ENCODE measurements at regions not wholly inside any gene's neighbourhood (a gene's known extent, or its start where the extent isn't known, plus 50 kb on each side); places are given as distances from the start of the nearest gene placed in this dataset.

DNA sequence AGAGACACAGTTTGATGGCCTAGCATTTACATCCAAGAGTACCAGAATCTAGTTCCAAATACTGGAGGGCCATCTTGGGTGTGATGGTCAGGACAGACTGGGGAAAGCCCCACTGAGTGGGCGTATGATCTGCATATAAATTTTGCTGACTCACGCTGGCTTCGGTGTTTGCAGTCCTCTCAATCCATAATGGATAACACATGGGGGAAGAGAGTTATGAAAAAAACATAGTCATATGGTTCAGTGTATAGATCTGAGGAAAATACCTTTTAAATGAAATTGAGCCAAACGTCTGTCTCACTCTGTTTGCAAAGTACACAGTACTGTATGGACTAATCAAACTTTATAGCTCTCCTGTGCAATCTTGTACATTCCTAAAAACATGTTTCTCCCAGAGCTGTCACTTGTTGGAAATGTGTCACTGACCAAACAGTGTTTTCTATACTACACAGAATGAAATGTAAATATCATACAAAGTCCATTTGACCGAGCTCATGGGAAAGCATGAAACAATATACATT is 125.3 kb upstream of the THBS1 start:
- Histone ChIP-seq H3K36me3 (ENCODE audit: insufficient read depth, low read length) (no peaks in the 10 kb centered on the region), H3K9me3 (ENCODE audit: control insufficient read depth, insufficient read depth, low read length) (no peaks in the 10 kb centered on the region; the same call in none of the 2 replicates), H3K4me1 (ENCODE audit: insufficient read depth, low read length) (no peaks in the 10 kb centered on the region), H3K9ac (ENCODE audit: low read depth, low read length) (no peak overlapping the region)

DNA sequence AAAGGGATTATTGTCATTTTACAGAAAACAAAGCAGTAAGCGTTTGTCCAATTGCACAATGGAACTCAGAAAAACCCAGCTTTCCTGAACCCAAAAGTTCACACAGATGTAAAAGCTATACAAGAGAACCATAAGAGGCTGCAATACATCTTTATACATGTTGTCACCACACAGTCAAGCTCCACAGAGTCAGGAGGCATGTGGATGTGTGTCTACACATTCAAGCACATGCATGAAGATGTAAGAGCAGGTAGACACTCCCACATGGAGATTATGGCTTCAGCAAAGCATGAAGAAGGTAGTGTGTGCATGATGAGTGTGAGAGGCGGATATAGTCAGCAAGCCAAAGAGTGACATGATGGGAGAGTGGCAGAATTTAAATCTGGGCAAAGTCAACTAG is 124.7 kb upstream of the THBS1 start:
- Histone ChIP-seq H3K36me3 (ENCODE audit: insufficient read depth, low read length) (no peaks in the 10 kb centered on the region), H3K9ac (ENCODE audit: low read depth, low read length) (no peak overlapping the region), H3K4me1 (ENCODE audit: insufficient read depth, low read length) (no peaks in the 10 kb centered on the region), H3K9me3 (ENCODE audit: control insufficient read depth, insufficient read depth, low read length) (no peaks in the 10 kb centered on the region; the same call in none of the 2 replicates)

DNA sequence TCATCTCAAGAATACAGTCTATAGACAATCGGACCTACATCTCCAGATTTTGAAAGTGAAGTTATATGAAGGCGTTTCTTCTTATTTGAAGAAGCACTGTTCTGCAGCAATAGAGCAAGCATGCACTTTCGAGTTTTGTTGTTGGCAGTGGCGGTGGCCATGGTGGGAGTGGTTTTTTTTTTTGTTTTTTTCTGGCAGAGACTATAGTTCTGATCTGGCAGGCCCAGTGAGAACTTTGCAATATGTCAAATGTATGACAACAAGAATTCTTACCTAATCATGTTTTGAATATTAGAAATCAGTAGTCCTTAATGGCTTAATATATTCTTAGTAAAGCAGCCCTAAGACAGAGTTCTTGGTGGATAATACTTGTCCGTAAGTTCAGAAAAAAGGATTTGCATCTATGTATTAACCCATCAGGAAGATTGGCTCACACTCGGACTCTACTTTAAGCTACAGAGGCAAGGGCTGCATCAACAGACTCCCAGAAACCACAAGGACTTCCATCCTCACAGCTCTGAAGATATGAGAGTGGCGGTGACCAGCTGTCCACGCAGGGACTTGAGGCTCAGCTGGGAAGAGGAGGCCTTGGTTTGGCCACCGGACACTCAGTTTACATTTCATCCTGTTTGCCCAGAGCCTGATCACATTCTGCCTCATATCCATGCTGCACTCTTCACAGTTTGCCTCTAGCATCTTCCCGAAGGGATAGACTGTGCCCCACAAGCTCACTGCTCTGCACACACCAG is 124.1 kb upstream of the THBS1 start:
- Histone ChIP-seq H3K36me3 (ENCODE audit: insufficient read depth, low read length) (no peaks in the 10 kb centered on the region), H3K9ac (ENCODE audit: low read depth, low read length) (no peak overlapping the region), H3K4me1 (ENCODE audit: insufficient read depth, low read length) (no peaks in the 10 kb centered on the region), H3K9me3 (ENCODE audit: control insufficient read depth, insufficient read depth, low read length) (no peaks in the 10 kb centered on the region)

DNA sequence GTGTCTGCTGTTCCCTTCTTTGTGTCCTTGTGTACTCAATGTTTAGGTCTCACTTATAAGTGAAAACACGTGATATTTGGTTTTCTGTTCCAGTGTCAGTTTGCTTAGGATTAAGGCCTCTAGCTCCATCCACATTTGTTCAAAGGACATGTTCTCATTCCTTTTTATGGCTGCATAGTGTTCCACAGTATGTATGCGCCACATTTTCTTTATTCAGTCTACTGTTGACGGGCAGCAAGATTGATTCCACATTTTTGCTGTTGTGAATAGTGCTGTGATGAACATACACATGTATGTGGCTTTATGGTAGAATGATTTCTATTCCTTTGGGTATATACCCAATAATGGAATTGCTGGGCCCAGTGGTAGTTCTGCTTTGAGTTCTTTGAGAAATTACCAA is 122.7 kb upstream of the THBS1 start:
- H3K4me1 ChIP-seq (ENCODE audit: insufficient read depth, low read length): no peaks in the 10 kb centered on the region
- H3K9me3 ChIP-seq (ENCODE audit: control insufficient read depth, insufficient read depth, low read length): no peaks in the 10 kb centered on the region; the same call in 1 of the 2 replicates
- no peaks in the 10 kb centered on the region for H3K36me3 ChIP-seq (ENCODE audit: insufficient read depth, low read length)
- no peak overlapping the region for H3K9ac ChIP-seq (ENCODE audit: low read depth, low read length)

DNA sequence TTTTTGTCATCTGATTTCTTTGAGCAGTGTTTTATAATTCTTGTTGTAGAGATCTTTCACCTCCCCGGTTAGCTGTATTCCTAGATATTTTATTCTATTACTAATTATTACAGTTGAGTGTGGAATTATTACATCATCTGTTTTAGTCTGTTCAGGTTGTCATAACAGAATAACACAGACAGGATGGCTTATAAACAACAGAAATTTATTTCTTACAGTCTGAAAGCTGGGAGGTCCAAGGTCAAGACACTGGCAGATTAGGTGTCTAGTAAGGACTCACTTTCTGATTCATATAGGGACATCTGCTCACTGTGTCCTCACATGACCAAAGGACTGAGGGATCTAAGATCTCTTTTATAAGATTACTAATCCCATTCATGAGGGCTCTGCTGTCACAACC is 121.3 kb upstream of the THBS1 start:
- H3K4me1 ChIP-seq (ENCODE audit: insufficient read depth, low read length): no peaks in the 10 kb centered on the region
- H3K9ac ChIP-seq (ENCODE audit: low read depth, low read length): no peak overlapping the region
- no peaks in the 10 kb centered on the region; the same call in 1 of the 2 replicates for H3K9me3 ChIP-seq (ENCODE audit: control insufficient read depth, insufficient read depth, low read length)
- no peaks in the 10 kb centered on the region for H3K36me3 ChIP-seq (ENCODE audit: insufficient read depth, low read length)

DNA sequence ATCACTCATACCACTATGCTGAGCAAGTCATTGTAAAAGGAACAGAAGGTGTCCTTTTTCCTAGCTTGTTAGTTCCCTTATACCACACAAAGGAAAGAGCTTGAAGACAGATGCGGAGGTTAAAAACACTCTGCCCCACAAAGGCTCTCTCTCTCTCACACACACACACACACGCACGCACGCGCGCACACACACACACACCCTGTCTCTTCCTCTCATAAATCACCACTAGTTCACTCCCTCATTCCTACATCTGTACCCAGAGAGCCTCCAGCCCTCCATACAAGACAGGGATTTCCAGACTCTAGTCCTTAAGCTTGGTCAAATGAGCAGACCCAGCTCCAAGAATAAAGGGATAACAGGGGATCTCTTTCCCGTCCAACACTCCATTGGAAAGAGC is 120.1 kb upstream of the THBS1 start:
- no peaks in the 10 kb centered on the region; the same call in 1 of the 2 replicates for H3K9me3 ChIP-seq (ENCODE audit: control insufficient read depth, insufficient read depth, low read length)
- no peak overlapping the region for H3K9ac ChIP-seq (ENCODE audit: low read depth, low read length)
- H3K4me1 ChIP-seq (ENCODE audit: insufficient read depth, low read length): no peaks in the 10 kb centered on the region
- H3K36me3 ChIP-seq (ENCODE audit: insufficient read depth, low read length): no peaks in the 10 kb centered on the region

DNA sequence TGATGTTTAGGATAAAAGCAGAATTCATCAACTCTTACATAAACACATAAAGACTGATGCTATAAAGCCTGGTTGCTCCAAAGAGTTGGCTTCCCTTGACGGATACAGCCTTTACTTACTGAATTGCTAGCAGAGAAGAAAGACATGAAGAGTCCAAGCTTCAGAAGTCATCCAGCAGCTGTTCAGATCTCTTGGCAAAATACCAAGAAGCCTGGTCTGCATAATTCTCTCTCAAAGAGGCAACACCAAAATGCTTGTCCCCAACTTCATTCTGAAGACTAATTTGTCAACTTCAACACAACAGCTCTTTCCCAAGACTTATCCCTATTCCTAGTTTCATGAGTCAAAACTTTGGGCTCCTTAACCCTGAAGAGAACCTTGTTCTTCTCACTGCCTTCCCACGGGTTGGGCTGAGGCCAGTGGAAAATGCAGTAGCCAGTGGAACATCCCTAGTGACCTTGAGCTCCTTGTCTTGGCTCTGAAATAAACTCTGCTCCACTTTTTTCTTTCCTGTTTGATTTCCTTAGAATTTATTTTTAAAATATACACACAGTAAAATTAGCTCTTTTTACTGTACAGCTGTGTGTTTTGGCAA is 119.2 kb upstream of the THBS1 start:
- no peak overlapping the region for H3K9ac ChIP-seq (ENCODE audit: low read depth, low read length)
- H3K36me3 ChIP-seq (ENCODE audit: insufficient read depth, low read length): no peaks in the 10 kb centered on the region
- no peaks in the 10 kb centered on the region for H3K4me1 ChIP-seq (ENCODE audit: insufficient read depth, low read length)

DNA sequence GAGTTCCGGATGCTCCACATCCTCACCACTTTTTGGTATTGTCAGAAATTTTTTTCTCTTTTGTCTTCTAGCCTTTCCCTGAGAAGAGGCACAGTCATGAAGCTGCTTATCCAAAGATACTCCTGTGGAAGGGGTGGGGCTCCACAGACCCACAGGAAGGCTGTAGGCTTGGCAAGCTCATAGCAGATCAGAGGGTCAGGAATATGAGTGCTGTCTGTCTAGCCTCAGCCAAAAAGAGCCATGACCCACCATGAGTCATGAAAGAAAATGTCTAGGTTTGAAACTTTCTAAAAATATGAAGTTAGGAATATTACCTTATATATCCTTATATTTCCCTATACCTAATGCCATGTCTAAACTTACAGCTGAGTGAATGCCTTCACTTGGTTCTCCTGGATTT is 118.2 kb upstream of the THBS1 start:
- Histone ChIP-seq H3K9me3 (ENCODE audit: control insufficient read depth, insufficient read depth, low read length) (no peaks in the 10 kb centered on the region; the same call in 1 of the 2 replicates), H3K9ac (ENCODE audit: low read depth, low read length) (no peak overlapping the region), H3K4me1 (ENCODE audit: insufficient read depth, low read length) (no peaks in the 10 kb centered on the region), H3K36me3 (ENCODE audit: insufficient read depth, low read length) (no peaks in the 10 kb centered on the region)

More for the DNA sequence above, 119.2 kb upstream of the THBS1 start:
- H3K9me3 ChIP-seq (ENCODE audit: control insufficient read depth, insufficient read depth, low read length): no peaks in the 10 kb centered on the region; the same call in 1 of the 2 replicates

DNA sequence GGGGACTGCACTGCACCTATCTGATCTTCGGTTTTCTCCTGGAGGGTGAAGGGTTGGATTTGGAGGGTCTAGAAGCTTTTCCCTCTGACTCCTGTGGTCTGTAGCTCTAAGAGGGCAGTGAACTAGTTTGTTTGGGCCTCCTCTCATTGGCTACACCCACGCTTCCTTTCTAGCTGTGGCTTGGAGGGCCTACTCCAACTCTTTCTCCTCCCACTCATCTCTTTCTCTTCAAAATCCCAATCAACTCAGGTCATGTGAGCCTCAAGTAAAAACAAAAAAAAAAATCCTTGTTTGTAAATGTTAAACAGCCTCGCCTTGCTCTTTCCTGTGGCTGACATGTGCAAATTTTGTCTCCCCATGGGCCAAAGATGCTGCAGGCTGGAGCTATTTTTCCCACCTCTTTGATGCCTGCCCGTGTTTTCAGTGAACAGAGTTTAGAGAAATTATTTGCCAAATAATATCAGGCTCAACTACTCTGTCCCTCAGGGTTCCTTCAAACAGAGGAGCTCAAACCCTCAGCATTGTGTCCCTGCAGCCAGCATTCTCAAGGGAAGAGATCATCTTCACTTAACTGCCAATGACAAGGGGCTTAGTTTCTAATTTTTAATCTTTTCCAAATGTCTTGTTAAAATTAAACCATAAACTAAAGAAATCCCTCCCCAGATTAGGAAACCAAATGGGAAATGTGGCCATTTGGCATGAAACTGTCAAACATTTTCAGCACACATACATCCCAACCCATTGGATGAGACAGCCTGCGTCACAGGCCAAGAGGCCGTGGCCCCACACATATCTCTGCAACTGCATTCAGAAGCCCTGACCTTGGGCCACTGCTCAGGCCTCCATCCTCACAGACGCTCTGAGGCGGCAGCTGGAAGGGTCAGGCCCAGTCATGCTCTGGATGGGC is 114.8 kb upstream of the THBS1 start:
- Histone ChIP-seq H3K9me3 (ENCODE audit: control insufficient read depth, insufficient read depth, low read length) (no peaks in the 10 kb centered on the region; the same call in 1 of the 2 replicates), H3K36me3 (ENCODE audit: insufficient read depth, low read length) (no peaks in the 10 kb centered on the region), H3K4me1 (ENCODE audit: insufficient read depth, low read length) (no peaks in the 10 kb centered on the region), H3K9ac (ENCODE audit: low read depth, low read length) (no peak overlapping the region)

DNA sequence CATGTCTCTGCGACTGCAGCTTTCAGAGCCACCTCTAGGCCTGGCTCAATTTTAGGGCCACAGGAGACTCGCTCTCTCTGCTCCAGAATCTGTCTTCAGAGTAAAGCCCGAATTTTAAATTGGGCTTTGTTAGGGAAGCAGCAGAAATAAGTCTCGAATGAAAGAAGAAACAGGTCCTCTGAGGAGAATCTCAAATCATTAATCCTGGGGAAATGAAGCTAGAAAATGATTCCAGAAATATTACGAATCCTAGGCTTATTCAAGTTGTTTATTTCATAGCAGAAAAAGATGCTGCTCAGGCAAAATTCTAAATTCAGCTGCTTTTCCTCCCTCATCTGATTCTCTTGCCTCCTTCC is 114.2 kb upstream of the THBS1 start:
- Histone ChIP-seq H3K9me3 (ENCODE audit: control insufficient read depth, insufficient read depth, low read length) (no peaks in the 10 kb centered on the region; the same call in 1 of the 2 replicates), H3K4me1 (ENCODE audit: insufficient read depth, low read length) (no peaks in the 10 kb centered on the region), H3K36me3 (ENCODE audit: insufficient read depth, low read length) (no peaks in the 10 kb centered on the region), H3K9ac (ENCODE audit: low read depth, low read length) (no peak overlapping the region)

DNA sequence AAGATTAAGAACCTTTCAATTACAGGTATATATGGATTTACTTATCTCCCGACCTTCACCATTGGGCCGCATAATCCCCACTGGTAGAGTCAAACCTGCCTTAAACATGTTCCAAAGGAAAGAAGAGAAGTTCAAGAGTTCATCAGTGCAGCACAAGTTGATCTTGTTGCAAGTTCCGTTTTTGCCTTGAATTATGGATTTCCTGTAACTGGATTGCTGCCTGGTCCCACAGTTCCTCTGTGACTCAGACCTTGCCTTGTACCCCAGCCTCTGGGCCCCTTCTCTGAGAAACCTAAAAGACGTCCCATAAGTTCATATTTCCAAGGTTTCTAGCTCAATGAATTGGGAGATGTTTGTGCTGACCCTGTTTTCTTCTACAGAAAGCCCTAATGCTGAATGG is 112.5 kb upstream of the THBS1 start:
- no peaks in the 10 kb centered on the region for H3K9me3 ChIP-seq (ENCODE audit: control insufficient read depth, insufficient read depth, low read length)
- H3K9ac ChIP-seq (ENCODE audit: low read depth, low read length): no peak overlapping the region
- no peaks in the 10 kb centered on the region for H3K36me3 ChIP-seq (ENCODE audit: insufficient read depth, low read length)
- H3K4me1 ChIP-seq (ENCODE audit: insufficient read depth, low read length): no peaks in the 10 kb centered on the region

DNA sequence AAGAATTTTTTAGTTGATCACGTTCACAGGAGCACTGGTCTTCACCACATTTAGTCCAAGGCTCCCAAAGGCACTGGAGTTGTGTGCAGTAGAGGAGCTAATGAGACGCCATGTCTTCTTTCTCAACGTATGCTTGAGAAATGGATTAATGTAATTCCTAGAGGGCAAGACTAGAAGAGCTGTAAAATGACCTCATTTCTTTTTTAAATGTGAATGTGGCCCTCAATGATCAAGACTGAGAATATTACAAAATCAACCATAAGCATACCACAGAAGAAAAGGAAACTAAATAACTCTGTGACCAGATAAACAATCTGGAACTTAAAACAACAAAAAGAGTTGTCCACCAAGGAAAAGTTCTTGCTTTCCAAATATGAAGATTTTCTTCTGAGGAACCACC is 112.1 kb upstream of the THBS1 start:
- no peaks in the 10 kb centered on the region for H3K36me3 ChIP-seq (ENCODE audit: insufficient read depth, low read length)
- H3K4me1 ChIP-seq (ENCODE audit: insufficient read depth, low read length): no peaks in the 10 kb centered on the region
- no peaks in the 10 kb centered on the region for H3K9me3 ChIP-seq (ENCODE audit: control insufficient read depth, insufficient read depth, low read length)
- H3K9ac ChIP-seq (ENCODE audit: low read depth, low read length): no peak overlapping the region

DNA sequence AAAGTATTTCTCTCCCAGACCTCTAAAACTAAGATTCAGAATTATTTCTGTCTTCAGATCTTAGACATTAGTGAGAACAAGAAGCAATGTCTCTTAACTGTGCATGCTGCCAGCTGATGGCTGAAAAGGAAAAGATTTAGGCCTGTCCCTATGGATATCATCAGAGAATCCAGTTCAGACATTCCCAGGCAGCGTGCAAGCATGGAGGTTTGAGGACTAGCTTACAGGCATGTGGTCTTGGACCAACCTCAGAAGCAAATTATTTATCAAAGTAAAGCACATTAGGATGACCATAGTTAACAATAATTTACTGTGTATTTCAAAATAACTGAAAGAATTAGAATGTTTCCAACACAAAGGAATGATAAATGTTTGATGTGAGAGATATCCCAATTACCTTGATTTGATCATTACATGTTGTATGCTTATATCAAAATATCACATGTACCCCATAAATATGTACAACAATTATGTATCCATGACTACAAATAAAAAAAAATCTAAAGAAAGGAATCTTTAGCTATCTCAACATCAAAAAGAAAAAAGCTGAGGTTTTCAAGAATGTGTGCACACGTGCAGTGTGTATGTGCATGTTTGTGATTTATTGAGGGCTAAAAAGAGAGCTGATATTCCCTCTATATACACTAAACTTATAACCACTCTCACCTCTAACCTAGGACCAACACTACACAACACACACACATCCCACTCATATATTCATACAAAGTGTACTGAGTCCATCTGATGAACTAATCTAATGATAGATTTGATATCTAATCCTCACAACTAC is 108.9 kb upstream of the THBS1 start:
- H3K9me3 ChIP-seq (ENCODE audit: control insufficient read depth, insufficient read depth, low read length): no peaks in the 10 kb centered on the region
- peaks cover 6% of the 10 kb centered on the region; the same call in 1 of the 2 replicates for H3K4me1 ChIP-seq (ENCODE audit: insufficient read depth, low read length)
- no peaks in the 10 kb centered on the region for H3K36me3 ChIP-seq (ENCODE audit: insufficient read depth, low read length)
- H3K9ac ChIP-seq (ENCODE audit: low read depth, low read length): no peak overlapping the region

Measured in ES-I3 (cell line).